ENCODE measurements at regions not wholly inside any gene's neighbourhood (a gene's known extent, or its start where the extent isn't known, plus 50 kb on each side); places are given as distances from the start of the nearest gene placed in this dataset.

- no peak overlapping the region for H3K4me3 ChIP-seq (replicated peaks; ENCODE audit: low read depth, low read length)
- no peaks in the 10 kb centered on the region for H3K36me3 ChIP-seq (ENCODE audit: control insufficient read depth, insufficient read depth, low read length)
- no peak for DNase-seq (ENCODE audit: extremely low read depth, insufficient read length)
- no peaks in the 10 kb centered on the region for H3K27me3 ChIP-seq (replicated peaks; ENCODE audit: control insufficient read depth, insufficient read depth, low read length)
- TF ChIP-seq CTCF (IDR thresholded peaks at IDR 0.05; ENCODE audit: insufficient read depth, low read length, poor library complexity, severe bottlenecking): no peak
Measured at GRCh38 chr4:105014234-105014633, 132.4 kb upstream of the TET2 start.

DNA sequence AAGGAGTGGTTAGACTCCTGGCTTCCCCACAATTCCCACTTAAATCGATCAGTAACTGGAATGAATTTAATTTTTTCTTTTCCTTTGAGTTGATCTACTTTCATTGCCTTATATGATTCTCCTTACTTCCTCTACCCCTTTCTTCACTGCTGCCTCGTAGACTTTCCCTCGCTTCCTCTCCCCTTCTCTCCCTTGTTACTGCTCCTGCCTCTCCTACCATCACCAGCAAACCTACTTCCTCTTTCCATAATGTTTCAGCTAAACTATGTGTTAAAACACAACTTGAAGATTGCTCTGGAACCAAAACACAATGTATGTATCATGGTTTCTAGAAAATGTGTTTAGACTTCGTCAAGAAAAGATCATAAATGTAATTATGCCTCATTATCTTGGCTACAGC is 132.0 kb upstream of the TET2 start:
- DNase-seq (ENCODE audit: extremely low read depth, insufficient read length): no peak
- no peak for TF ChIP-seq CTCF (IDR thresholded peaks at IDR 0.05; ENCODE audit: insufficient read depth, low read length, poor library complexity, severe bottlenecking)
- H3K27me3 ChIP-seq (replicated peaks; ENCODE audit: control insufficient read depth, insufficient read depth, low read length): no peaks in the 10 kb centered on the region
- no peak overlapping the region for H3K4me3 ChIP-seq (replicated peaks; ENCODE audit: low read depth, low read length)
- no peaks in the 10 kb centered on the region for H3K36me3 ChIP-seq (ENCODE audit: control insufficient read depth, insufficient read depth, low read length)

GRCh38 chr4:105015750-105016149 is 130.9 kb upstream of the TET2 start:
- no peaks in the 10 kb centered on the region for H3K27me3 ChIP-seq (replicated peaks; ENCODE audit: control insufficient read depth, insufficient read depth, low read length)
- TF ChIP-seq CTCF (IDR thresholded peaks at IDR 0.05; ENCODE audit: insufficient read depth, low read length, poor library complexity, severe bottlenecking): no peak
- H3K4me3 ChIP-seq (replicated peaks; ENCODE audit: low read depth, low read length): no peak overlapping the region
- DNase-seq (ENCODE audit: extremely low read depth, insufficient read length): no peak
- H3K36me3 ChIP-seq (ENCODE audit: control insufficient read depth, insufficient read depth, low read length): no peaks in the 10 kb centered on the region

DNA sequence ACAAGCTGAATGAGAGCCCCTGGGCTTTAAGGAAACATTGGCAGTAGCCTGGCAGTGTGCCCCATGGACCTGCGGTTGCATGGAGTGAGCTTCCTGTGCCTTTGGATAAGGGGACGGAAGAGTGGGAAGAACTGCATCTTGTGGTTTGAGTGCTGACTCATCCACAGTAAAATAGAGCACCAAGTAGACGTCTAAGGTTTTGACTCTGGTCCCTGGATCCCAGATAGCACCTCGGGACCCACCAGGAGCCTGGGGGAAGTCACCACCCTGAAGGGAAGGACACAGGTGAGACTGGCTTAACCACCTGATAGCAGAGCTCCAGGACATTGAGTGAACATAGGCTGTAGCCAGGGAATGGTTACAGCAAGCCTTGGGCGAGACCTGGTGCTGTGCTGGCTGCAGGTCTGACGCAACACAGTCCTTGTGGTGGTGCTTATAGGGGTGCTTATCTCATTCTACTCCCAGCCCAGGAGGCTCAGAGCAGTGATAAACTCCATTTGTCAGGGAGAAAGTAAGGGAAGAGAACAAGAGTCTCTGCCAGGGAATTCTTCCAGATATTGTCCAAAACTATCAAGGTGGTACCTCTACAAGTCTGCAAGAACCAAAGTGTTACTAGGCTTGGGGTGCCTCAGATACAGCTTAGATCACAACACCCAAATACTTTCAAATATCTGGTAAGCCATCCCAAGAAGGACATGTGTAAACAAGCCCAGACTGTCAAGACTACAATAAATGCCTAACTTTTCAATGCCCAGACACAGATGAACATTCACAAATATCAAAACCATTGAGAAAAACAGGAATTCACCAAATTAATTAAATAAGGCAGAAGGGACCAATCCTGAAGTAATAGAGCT is 123.6 kb upstream of the TET2 start:
- Histone ChIP-seq H3K4me3 (replicated peaks; ENCODE audit: low read depth, low read length) (no peak overlapping the region), H3K36me3 (ENCODE audit: control insufficient read depth, insufficient read depth, low read length) (no peaks in the 10 kb centered on the region), H3K27me3 (replicated peaks; ENCODE audit: control insufficient read depth, insufficient read depth, low read length) (no peaks in the 10 kb centered on the region)
- no peak for TF ChIP-seq CTCF (IDR thresholded peaks at IDR 0.05; ENCODE audit: insufficient read depth, low read length, poor library complexity, severe bottlenecking)
- no peak for DNase-seq (ENCODE audit: extremely low read depth, insufficient read length)

- Histone ChIP-seq H3K36me3 (ENCODE audit: control insufficient read depth, insufficient read depth, low read length) (no peaks in the 10 kb centered on the region), H3K4me3 (replicated peaks; ENCODE audit: low read depth, low read length) (no peak overlapping the region), H3K27me3 (replicated peaks; ENCODE audit: control insufficient read depth, insufficient read depth, low read length) (no peaks in the 10 kb centered on the region)
- DNase-seq (ENCODE audit: extremely low read depth, insufficient read length): no peak
- no peak for TF ChIP-seq CTCF (IDR thresholded peaks at IDR 0.05; ENCODE audit: insufficient read depth, low read length, poor library complexity, severe bottlenecking)
Measured at GRCh38 chr4:105023668-105024055, 123.0 kb upstream of the TET2 start.

Measured in GM06990 (cell line).